ENCODE measurements at regions not wholly inside any gene's neighbourhood (a gene's known extent, or its start where the extent isn't known, plus 50 kb on each side); places are given as distances from the start of the nearest gene placed in this dataset.
A peak's percentile ranks its signal among the peaks of the same experiment; 100 is the strongest.

DNA sequence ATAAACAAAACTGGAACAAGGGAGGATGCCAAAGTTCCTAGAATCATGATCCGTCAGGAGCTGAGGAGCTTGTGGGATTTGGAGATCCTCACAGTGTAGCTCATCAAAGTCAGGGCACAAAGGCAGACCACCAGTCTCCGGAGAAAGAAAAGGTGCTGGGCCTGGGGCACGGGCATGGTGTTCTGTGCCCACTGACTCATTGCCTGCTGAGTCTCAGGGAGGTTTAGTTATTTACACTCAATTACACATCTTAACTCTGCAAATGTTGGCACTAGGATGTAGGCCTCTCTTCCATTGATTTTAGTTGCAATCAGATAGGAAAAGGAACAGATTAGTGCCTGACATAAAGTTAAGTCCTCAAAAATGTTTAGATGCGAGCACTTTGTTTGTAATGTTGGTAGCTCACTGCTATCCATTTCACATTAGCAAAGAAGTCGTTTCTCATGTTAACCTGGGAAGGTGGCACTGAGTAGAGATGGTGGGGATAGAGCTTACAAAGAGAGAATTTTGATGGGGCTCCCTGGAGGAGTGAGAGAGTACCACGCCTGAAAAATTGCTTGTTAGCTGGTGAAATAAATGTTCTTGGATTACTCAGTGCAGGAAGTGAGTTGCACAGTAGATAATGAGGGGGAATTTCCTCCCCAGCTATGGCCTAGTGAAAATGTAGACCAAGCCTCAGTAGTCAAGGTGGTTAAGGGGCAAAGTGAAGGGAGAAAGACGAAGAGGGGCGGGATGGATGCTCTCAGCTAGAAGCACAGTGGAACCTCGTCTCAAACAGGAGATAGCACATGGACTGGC lies 109.5 kb upstream of the CD180 start:
- no peaks in the 10 kb centered on the region for H3K36me3 ChIP-seq
- intact Hi-C loops (cut with DNase I): no loop called here
- no peak overlapping the region for H3K4me3 ChIP-seq
- no peak for DNase-seq (ENCODE audit: extremely low spot score in 2 of 2)
- peaks cover 3% of the 10 kb centered on the region for H3K27me3 ChIP-seq
- H3K9me3 ChIP-seq: no peaks in the 10 kb centered on the region
- TF ChIP-seq, protein P1, sequence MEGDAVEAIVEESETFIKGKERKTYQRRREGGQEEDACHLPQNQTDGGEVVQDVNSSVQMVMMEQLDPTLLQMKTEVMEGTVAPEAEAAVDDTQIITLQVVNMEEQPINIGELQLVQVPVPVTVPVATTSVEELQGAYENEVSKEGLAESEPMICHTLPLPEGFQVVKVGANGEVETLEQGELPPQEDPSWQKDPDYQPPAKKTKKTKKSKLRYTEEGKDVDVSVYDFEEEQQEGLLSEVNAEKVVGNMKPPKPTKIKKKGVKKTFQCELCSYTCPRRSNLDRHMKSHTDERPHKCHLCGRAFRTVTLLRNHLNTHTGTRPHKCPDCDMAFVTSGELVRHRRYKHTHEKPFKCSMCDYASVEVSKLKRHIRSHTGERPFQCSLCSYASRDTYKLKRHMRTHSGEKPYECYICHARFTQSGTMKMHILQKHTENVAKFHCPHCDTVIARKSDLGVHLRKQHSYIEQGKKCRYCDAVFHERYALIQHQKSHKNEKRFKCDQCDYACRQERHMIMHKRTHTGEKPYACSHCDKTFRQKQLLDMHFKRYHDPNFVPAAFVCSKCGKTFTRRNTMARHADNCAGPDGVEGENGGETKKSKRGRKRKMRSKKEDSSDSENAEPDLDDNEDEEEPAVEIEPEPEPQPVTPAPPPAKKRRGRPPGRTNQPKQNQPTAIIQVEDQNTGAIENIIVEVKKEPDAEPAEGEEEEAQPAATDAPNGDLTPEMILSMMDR (IDR thresholded peaks at IDR 0.05): no peak
- TF ChIP-seq POLR2A (IDR thresholded peaks at IDR 0.05) (no peak), POLR2AphosphoS5 (IDR thresholded peaks at IDR 0.05; ENCODE audit: insufficient read depth in 1 of 2, low read depth in 1 of 2) (no peak)
- peaks cover 36% of the 10 kb centered on the region for H3K4me1 ChIP-seq
- H3K27ac ChIP-seq: peak overlapping the region; percentile 79

DNA sequence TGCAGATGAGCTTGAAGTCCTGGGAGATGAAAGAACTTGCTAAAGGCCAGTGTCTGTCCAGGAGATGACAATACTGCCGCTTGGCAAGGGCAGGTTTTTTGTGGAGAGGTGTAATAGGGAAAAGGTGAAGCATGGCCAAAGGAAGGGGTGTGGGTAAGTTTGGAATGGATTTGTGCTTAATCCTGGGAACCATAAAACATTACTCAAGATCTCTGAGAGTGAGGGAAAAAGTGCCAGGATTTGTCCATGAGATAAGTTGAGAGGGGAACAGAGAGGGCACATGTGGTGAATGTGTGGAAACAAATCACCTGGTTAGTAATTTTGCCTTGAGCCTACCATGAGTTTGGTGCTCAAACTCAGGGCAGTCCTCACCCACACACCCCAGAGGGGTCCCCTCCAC lies 108.8 kb upstream of the CD180 start:
- Histone ChIP-seq H3K36me3 (no peaks in the 10 kb centered on the region), H3K27ac (peak overlapping the region; percentile 79), H3K9me3 (no peaks in the 10 kb centered on the region), H3K4me1 (peaks cover 43% of the 10 kb centered on the region), H3K4me3 (no peak overlapping the region), H3K27me3 (peaks cover 3% of the 10 kb centered on the region)
- no peak for TF ChIP-seq POLR2A (IDR thresholded peaks at IDR 0.05)
- TF ChIP-seq, protein P1 (IDR thresholded peaks at IDR 0.05): no peak
- no peak for TF ChIP-seq POLR2AphosphoS5 (IDR thresholded peaks at IDR 0.05; ENCODE audit: insufficient read depth in 1 of 2, low read depth in 1 of 2)
- intact Hi-C loops (cut with DNase I): no loop called here
- no peak for DNase-seq (ENCODE audit: extremely low spot score in 2 of 2)

- no peak overlapping the region for H3K4me3 ChIP-seq
- H3K36me3 ChIP-seq: no peaks in the 10 kb centered on the region
- TF ChIP-seq POLR2A (IDR thresholded peaks at IDR 0.05) (no peak), POLR2AphosphoS5 (IDR thresholded peaks at IDR 0.05; ENCODE audit: insufficient read depth in 1 of 2, low read depth in 1 of 2) (no peak)
- TF ChIP-seq, protein P1 (IDR thresholded peaks at IDR 0.05): no peak
- DNase-seq (ENCODE audit: extremely low spot score in 2 of 2): no peak
- peaks cover 3% of the 10 kb centered on the region for H3K27me3 ChIP-seq
- H3K9me3 ChIP-seq: no peaks in the 10 kb centered on the region
- peaks cover 48% of the 10 kb centered on the region for H3K4me1 ChIP-seq
- peak overlapping the region; percentile 55 for H3K27ac ChIP-seq
- intact Hi-C loops (cut with DNase I): no loop called here
Measured at GRCh38 chr5:67303356-67303755, 106.8 kb upstream of the CD180 start.

- no peaks in the 10 kb centered on the region for H3K36me3 ChIP-seq
- H3K27ac ChIP-seq: peak overlapping the region; percentile 74
- peak in 1 of 2 donors; percentile 96 for DNase-seq (ENCODE audit: extremely low spot score in 2 of 2)
- TF ChIP-seq POLR2AphosphoS5 (IDR thresholded peaks at IDR 0.05; ENCODE audit: insufficient read depth in 1 of 2, low read depth in 1 of 2) (peak; percentile 23 to 92), POLR2A (IDR thresholded peaks at IDR 0.05) (no peak)
- TF ChIP-seq, protein P1 (IDR thresholded peaks at IDR 0.05): peak in 1 of 3 experiments; percentile 16
- peaks cover 46% of the 10 kb centered on the region for H3K4me1 ChIP-seq
- no peaks in the 10 kb centered on the region for H3K9me3 ChIP-seq
- no peaks in the 10 kb centered on the region for H3K27me3 ChIP-seq
- intact Hi-C loops (cut with DNase I): no loop called here
- no peak overlapping the region for H3K4me3 ChIP-seq
Measured at GRCh38 chr5:67301285-67301903, 104.8 kb upstream of the CD180 start.

GRCh38 chr5:67300326-67300725 lies 103.7 kb upstream of the CD180 start:
- intact Hi-C loops (cut with DNase I): no loop called here
- no peak overlapping the region for H3K4me3 ChIP-seq
- DNase-seq (ENCODE audit: extremely low spot score in 2 of 2): no peak

More at GRCh38 chr5:67300326-67300725, 103.7 kb upstream of the CD180 start:
- H3K9me3 ChIP-seq: no peaks in the 10 kb centered on the region
- no peaks in the 10 kb centered on the region for H3K27me3 ChIP-seq
- H3K36me3 ChIP-seq: no peaks in the 10 kb centered on the region
- no peak for TF ChIP-seq POLR2AphosphoS5 (IDR thresholded peaks at IDR 0.05; ENCODE audit: insufficient read depth in 1 of 2, low read depth in 1 of 2)
- TF ChIP-seq, protein P1 (IDR thresholded peaks at IDR 0.05): no peak
- no peak for TF ChIP-seq POLR2A (IDR thresholded peaks at IDR 0.05)
- H3K27ac ChIP-seq: peak overlapping the region; percentile 74
- H3K4me1 ChIP-seq: peaks cover 35% of the 10 kb centered on the region

Data from vagina (tissue), 2 donors.